ENCODE measurements at regions not wholly inside any gene's neighbourhood (a gene's known extent, or its start where the extent isn't known, plus 50 kb on each side); places are given as distances from the start of the nearest gene placed in this dataset.

DNA sequence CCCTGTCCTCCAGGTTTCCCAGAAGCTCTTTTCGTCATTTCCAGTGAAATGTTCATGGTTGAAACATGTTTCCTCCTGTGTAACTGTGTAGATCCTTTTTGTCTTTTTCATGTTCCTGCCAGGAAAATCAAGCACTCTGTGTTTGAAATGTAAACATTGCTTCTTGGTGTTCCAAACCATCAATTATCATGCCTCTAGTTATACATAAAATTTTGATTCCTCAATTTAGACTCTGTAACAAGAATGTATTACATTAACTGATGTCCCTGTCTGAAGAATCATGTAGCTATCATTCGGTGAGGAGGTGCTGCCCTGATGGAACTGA lies 546.3 kb upstream of the CITED2 start:
- in situ Hi-C loops (cut with HindIII; ENCODE audit: low sequenced_read_pairs) = no loop called here
- TF ChIP-seq, protein P1, sequence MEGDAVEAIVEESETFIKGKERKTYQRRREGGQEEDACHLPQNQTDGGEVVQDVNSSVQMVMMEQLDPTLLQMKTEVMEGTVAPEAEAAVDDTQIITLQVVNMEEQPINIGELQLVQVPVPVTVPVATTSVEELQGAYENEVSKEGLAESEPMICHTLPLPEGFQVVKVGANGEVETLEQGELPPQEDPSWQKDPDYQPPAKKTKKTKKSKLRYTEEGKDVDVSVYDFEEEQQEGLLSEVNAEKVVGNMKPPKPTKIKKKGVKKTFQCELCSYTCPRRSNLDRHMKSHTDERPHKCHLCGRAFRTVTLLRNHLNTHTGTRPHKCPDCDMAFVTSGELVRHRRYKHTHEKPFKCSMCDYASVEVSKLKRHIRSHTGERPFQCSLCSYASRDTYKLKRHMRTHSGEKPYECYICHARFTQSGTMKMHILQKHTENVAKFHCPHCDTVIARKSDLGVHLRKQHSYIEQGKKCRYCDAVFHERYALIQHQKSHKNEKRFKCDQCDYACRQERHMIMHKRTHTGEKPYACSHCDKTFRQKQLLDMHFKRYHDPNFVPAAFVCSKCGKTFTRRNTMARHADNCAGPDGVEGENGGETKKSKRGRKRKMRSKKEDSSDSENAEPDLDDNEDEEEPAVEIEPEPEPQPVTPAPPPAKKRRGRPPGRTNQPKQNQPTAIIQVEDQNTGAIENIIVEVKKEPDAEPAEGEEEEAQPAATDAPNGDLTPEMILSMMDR (IDR thresholded peaks at IDR 0.05; ENCODE audit: low read depth, low read length, missing control alignments) = no peak
- no peak overlapping the region for H3K4me3 ChIP-seq (ENCODE audit: low read depth, low read length)
- DNase-seq (ENCODE audit: low read depth) = no peak

DNA sequence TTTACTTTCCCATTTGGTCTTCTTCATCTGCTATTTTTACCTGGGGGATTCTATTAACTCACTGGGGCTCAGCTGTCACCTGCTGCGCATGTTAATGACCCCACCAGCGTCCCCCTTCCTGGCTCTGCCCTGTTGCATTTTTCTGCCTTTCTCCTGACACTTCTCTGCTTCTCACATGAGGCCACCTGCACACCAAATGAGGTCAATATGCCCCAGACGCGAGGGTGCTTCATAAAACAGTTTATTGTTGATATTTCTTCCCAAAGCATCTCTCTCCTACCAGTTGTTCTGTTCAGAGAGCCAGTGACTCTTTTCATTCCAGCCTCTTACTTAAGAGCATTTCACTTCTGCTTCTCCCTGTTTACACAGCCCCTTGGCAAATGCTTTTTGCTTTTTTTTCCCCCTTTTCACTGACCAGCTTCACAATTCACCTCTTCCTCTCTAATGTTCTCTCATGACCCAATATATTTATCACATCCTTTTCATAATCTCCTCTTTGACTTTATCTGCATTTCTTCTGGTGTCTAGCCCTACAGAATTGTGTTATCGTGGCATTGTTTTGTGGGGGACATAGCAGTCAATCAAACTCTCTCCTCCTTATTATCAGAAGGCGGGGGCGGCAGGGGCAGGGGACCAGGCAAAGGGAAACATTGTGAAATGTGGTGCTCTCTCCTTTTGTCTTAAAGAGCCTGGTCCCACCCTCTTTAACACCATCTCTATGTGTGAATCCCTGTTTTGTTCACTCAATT lies 545.8 kb upstream of the CITED2 start:
- no peak for DNase-seq (ENCODE audit: low read depth)
- in situ Hi-C loops (cut with HindIII; ENCODE audit: low sequenced_read_pairs) = no loop called here
- TF ChIP-seq, protein P1 (IDR thresholded peaks at IDR 0.05; ENCODE audit: low read depth, low read length, missing control alignments) = no peak
- H3K4me3 ChIP-seq (ENCODE audit: low read depth, low read length) = no peak overlapping the region

DNA sequence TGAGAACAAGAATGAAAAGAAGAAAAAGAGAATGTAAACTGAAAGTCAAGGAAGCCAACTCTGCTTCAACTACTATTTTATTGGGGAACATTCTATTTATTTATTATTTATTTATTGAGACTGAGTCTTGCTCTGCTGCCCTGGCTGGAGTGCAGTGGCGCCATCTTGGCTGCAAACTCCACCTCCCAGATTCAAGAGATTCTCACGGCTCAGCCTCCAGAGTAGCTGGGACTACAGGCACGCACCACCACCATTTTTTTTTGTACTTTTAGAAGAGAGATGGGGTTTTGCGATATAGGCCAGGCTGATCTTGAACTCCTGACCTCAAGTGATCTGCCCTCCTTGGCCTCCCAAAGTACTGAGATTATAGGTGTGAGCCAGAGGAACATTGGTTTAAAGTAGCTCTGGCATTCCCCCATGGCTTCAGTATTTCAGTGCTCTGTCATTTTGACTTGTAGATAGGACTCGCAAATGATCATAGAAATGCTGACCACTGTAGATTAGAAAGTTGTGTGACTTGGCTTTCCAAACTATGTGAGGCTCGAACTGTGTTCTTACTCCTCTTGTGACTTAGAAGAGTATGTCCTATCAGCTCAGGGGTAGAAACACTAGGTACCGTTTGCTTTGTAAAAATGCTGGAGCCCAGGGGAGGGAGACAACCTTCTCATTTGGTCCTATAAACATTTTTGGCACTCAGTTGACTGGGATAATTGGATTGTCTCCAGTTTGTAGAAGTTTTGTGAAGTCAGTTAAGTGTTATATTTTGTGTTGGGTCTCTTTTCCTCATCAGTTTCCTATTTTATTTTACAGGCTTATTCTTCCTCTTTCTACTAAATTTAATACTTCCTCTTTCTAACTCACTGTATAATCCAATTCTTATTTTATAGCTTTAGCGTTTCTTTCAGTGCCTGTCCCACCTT lies 544.9 kb upstream of the CITED2 start:
- TF ChIP-seq, protein P1 (IDR thresholded peaks at IDR 0.05; ENCODE audit: low read depth, low read length, missing control alignments) = no peak
- in situ Hi-C loops (cut with HindIII; ENCODE audit: low sequenced_read_pairs) = no loop called here
- DNase-seq (ENCODE audit: low read depth) = no peak
- no peak overlapping the region for H3K4me3 ChIP-seq (ENCODE audit: low read depth, low read length)

DNA sequence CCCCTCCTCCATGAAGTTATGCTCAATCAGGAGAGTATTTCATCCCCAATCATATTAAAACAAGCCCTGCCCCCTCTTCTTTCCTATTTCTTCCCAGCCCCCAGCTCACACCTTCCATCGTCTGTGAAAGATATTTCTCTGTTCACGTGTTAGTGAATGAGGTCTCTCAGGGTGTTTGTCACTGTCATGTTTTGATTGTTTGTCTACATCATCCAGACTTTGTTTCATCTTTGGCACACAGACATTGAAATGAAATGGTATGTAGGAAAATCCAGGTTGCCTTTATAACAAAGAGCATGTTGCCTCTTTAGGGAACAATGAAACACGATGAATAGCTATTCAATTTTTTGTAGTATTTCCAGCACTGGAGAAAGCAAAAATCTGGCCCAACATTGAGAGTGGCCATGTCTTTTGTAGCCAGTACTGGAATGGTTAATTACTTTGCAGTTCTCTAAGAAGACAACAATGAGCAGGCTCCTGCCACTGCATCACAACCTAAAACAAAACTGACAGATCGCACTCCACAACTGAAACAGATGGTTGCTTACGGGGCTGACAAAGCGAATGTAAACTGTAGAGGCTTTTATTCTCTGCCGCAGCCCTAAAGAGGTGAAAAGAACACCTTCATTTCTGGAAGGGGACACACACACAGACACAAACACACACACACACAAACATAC lies 543.6 kb upstream of the CITED2 start:
- no peak for DNase-seq (ENCODE audit: low read depth)
- no peak overlapping the region for H3K4me3 ChIP-seq (ENCODE audit: low read depth, low read length)
- TF ChIP-seq, protein P1 (IDR thresholded peaks at IDR 0.05; ENCODE audit: low read depth, low read length, missing control alignments) = no peak
- in situ Hi-C loops (cut with HindIII; ENCODE audit: low sequenced_read_pairs) = no loop called here

DNA sequence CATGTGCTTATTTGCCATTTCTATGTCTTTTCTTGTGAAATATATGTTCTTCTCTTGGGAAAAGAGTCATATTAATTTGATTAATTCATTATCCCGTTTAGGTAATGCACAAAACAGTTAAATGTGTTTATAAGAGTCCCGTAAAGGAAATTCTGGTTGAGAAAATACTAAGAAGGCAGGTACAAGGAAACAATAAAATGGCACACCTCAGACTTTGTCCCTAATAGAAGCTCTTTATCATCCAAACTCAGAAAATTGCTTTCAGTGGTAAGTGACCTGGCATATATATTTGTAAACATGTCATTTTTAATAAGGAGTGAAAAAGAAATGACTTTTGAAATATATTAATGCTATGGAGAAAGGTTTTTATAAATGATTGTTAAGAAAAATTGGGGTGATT lies 540.5 kb upstream of the CITED2 start:
- in situ Hi-C loops (cut with HindIII; ENCODE audit: low sequenced_read_pairs) = no loop called here
- DNase-seq (ENCODE audit: low read depth) = no peak
- TF ChIP-seq, protein P1 (IDR thresholded peaks at IDR 0.05; ENCODE audit: low read depth, low read length, missing control alignments) = no peak
- H3K4me3 ChIP-seq (ENCODE audit: low read depth, low read length) = no peak overlapping the region

DNA sequence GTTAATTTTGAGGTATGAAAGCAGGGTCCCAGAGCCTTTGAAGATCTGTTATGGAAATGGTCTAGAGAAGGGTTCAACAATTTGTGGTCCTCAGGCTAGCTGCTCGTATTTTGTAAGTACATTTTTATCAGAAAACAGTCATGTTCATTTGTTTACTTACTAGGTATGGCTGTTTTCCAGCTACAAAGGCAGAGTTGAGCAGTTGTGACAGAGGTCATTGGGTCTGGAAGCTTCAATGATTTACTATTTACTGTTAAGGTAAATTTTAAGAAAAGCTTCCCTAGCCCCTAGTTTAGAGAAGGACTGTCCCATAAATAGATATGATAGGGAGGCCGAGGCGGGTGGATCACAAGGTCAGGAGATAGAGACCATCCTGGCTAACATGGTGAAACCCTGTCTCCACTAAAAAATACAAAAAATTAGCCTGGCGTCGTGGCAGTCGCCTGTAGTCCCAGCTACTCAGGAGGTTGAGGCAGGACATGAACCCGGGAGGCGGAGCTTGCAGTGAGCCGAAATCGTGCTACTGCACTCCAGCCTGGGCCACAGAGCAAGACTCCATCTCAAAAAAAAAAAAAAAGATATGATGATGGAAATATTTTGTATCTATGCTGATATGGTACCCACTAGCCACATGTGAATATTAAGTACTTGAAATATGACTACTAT lies 538.4 kb upstream of the CITED2 start:
- in situ Hi-C loops (cut with HindIII; ENCODE audit: low sequenced_read_pairs) = no loop called here
- no peak for DNase-seq (ENCODE audit: low read depth)
- TF ChIP-seq, protein P1 (IDR thresholded peaks at IDR 0.05; ENCODE audit: low read depth, low read length, missing control alignments) = no peak
- H3K4me3 ChIP-seq (ENCODE audit: low read depth, low read length) = no peak overlapping the region
